ENCODE measurements at regions not wholly inside any gene's neighbourhood (a gene's known extent, or its start where the extent isn't known, plus 50 kb on each side); places are given as distances from the start of the nearest gene placed in this dataset.

GRCh38 chr7:130958846-130959245, 224.8 kb upstream of the KLF14 start:
- in situ Hi-C loops (cut with MboI; ENCODE audit: low sequenced_read_pairs): no loop called here

DNA sequence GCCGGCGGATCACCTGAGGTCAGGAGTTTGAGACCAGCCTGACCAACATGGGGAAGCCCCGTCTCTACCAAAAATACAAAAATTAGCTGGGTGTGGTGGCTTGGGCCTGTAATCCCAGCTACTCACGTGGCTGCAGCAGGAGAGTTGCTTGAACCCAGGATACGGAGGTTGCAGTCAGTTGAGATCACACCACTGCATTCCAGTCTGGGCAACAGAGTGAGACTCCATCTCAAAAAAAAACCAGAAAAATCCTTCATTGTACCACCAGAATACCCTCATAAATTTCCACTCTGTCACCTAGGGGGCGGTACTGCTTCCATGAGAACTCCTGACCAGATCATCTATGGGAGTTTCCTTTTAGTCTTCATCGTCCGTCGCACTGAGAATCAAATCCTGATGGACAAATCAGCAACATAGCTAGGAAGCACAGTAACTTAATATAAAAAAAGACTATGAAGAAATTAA, 225.8 kb upstream of the KLF14 start:
- in situ Hi-C loops (cut with MboI; ENCODE audit: low sequenced_read_pairs): no loop called here

DNA sequence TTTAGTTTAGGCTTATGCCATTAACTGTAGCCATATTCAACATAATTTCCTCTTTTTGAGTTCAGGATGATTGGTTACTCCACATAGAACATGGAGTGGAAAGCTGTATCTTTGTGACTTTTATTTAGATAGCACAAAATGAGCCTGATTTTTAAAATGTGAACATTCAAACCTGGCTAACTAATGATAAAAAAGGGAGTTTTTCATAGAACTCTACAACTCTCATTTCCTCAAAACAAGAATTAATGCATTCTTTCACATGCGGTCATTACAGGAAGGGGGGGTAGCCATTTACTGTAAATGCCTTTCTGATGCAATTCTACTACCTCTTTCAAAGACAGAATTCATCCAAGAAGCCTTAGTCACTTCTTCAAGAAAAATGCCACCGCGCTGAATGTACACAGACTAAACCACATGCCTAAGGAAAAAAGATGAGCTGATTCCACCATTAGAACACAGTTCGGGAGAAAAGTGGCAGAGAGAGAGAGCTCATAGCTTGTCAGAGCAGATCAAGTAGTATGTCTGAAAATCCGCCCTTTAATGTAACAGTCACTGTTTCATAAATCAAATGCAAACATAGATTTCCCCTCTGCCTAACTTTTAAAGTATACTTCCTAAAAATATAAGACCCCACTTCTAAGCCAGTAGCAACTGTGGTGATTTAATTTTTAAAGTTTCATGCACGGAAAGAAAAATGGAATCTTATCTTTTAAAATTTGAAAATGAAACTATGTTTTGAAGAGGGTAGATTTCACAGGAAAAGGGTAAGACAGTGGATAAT, 226.4 kb upstream of the KLF14 start:
- in situ Hi-C loops (cut with MboI; ENCODE audit: low sequenced_read_pairs): no loop called here

DNA sequence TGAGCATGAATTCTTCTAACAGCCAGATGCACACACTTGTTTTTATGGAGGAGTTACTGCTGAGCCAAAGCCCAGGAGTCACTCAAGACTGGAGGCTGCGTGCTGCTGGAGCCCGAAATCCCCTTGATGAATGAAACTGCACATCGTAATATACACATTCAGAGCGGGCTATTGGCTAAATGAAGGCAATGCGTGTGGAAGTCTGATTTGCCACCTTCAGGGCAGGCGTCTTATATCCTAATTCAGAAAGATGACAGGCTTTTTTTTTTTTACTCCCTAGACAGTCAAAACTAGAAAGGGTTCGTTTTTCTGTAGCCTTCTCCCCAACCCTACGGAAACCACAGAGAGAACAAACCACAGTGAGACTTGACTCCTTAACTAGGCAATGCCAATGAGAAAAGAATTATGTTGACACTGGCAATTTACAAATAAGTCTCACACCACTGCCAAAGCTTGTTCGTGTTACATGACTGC, 227.2 kb upstream of the KLF14 start:
- in situ Hi-C loops (cut with MboI; ENCODE audit: low sequenced_read_pairs): no loop called here

GRCh38 chr7:130962109-130962508, 228.1 kb upstream of the KLF14 start:
- in situ Hi-C loops (cut with MboI; ENCODE audit: low sequenced_read_pairs): no loop called here

DNA sequence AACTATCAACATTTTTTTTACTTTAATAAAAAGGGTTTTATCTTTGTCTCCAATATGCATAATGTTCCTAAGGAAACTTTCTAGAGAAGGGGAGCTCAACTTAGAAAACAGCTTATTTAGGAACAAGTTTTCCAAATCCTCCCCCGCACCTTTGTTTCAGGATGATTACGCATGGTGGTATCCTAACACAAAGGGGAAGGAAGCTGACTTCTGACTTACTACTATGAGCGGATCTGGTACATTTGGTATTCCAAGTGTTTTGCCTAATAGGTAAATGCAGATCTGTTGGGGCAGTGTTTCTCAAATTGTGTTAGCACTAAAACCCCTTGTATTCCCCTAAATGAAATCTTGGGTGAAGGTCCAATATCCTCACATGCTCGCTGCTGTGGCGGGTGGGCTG, 229.3 kb upstream of the KLF14 start:
- in situ Hi-C loops (cut with MboI; ENCODE audit: low sequenced_read_pairs): no loop called here

- in situ Hi-C loops (cut with MboI; ENCODE audit: low sequenced_read_pairs): no loop called here
Observed at GRCh38 chr7:130965515-130965914, 231.5 kb upstream of the KLF14 start.

DNA sequence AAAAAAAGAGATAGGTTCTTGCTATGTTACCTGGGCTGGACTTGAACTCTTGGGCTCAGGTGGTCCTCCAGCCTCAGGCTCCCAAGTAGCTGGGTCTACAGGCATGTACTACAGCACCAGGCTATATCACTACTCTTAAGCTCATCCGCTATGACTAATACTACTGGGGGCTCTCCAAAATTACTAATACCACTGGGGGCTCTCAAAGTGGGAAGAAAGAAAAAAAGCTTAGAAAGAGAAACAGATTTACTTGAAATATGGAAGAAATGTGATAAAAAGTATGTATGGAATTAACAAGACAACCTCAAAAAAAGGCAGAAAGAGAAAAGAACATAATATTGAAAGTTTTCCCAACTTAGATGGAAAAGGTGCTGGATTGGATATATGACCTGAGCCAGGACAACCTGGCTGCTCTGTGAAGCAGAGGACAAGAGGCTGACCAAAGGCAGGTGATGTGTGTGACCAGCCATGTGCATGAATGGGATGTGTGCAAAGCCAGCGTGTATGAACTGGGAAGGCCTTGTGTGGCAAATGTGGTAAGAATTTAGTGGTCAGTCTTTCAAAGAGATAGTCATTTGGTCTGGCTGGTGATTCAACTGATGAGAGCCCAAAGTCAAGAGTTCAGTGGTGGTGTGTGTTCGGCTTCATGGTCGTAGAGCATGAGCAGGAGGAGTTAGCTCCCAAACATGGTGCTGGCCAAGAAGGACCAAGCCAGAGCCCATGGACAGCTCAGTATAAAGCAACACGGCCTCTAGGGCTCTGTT, 232.4 kb upstream of the KLF14 start:
- in situ Hi-C loops (cut with MboI; ENCODE audit: low sequenced_read_pairs): no loop called here

GRCh38 chr7:130970196-130970595, 236.2 kb upstream of the KLF14 start:
- in situ Hi-C loops (cut with MboI; ENCODE audit: low sequenced_read_pairs): no loop called here

- in situ Hi-C loops (cut with MboI; ENCODE audit: low sequenced_read_pairs): no loop called here
Observed at GRCh38 chr7:130970696-130971095, 236.7 kb upstream of the KLF14 start.

GRCh38 chr7:130971297-130971696, 237.3 kb upstream of the KLF14 start:
- in situ Hi-C loops (cut with MboI; ENCODE audit: low sequenced_read_pairs): no loop called here

- in situ Hi-C loops (cut with MboI; ENCODE audit: low sequenced_read_pairs): no loop called here
Observed at GRCh38 chr7:130972201-130972600, 238.2 kb upstream of the KLF14 start.

DNA sequence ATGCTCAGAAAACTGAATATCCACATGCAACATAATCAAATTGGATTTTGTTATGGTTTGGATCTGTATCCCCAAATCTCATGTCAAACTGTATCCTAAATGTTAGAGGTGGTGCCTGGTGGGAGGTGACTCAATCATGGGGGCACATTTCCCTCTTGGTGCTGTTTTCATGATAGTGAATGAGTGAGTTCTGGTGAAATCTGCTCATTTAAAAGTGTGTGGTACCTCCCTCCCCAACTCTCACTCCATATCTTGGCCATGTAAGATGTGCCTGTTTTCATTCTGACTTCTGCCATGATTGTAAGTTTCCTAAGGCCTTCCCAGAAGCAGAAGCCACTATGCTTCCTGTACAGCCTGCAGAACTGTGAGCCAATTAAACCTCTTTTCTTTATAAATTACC, 239.6 kb upstream of the KLF14 start:
- in situ Hi-C loops (cut with MboI; ENCODE audit: low sequenced_read_pairs): no loop called here

- in situ Hi-C loops (cut with MboI; ENCODE audit: low sequenced_read_pairs): no loop called here
Observed at GRCh38 chr7:130974169-130974568, 240.2 kb upstream of the KLF14 start.

DNA sequence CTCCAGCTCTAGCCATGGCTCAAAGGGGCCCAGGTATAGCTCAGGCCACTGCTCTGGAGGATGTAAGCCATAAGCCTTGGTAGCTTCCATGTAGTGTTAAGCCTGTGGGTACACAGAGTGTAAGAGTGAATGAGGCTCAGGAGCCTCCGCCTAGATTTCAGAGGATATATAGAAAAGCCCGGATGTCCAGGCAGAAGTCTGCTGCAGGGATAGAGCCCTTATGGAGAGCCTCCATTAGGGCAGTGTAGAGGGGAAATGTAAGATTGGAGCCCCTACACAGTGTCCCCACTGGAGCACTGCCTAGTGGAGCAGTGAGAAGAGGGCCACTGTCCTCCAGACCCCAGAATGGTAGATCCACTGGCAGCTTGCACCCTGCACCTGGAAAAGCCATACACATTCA, 240.8 kb upstream of the KLF14 start:
- in situ Hi-C loops (cut with MboI; ENCODE audit: low sequenced_read_pairs): no loop called here

GRCh38 chr7:130975731-130976130, 241.7 kb upstream of the KLF14 start:
- in situ Hi-C loops (cut with MboI; ENCODE audit: low sequenced_read_pairs): no loop called here

DNA sequence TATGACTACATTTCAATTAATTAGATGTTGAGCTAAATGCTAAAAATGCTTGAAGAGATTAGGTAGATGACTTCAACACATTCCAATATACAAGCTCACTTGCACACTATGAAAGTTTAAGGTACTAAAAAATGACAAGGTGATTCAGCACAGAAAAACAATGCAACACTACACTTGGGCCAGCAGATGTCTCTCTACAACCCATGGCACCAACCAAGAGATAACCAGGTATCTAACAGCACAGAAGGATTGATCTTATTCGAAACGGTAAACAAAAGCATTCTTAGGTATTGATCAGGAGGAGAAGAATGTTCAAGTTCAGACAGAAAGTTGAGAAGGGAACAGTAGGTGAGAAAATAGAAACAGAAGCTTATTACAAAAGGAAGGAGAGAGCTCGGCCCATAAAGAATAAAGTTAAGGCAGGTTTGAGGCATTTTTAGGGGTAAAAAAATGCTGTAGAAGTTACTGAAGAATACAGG, 248.2 kb upstream of the KLF14 start:
- in situ Hi-C loops (cut with MboI; ENCODE audit: low sequenced_read_pairs): no loop called here

DNA sequence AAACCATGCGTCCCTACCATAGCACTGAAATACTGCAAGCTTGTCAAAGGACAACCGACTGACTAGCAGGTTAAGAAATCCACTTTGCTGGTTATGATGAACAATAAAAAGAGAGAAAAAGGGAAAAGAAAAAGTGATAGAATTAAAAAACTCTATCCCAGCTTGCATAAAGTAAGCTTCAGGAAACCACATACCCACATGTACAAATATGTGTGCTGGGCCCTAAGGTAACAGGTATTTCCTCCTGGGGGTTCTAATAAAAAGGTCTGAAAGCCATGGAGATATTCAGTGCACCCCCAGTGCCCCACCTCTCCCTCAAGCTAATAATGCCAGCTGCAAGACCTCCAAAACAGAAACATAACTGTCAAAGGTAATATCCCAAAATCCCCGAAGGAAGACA, 248.6 kb upstream of the KLF14 start:
- in situ Hi-C loops (cut with MboI; ENCODE audit: low sequenced_read_pairs): no loop called here

- in situ Hi-C loops (cut with MboI; ENCODE audit: low sequenced_read_pairs): no loop called here
Observed at GRCh38 chr7:130985361-130985760, 251.4 kb upstream of the KLF14 start.

DNA sequence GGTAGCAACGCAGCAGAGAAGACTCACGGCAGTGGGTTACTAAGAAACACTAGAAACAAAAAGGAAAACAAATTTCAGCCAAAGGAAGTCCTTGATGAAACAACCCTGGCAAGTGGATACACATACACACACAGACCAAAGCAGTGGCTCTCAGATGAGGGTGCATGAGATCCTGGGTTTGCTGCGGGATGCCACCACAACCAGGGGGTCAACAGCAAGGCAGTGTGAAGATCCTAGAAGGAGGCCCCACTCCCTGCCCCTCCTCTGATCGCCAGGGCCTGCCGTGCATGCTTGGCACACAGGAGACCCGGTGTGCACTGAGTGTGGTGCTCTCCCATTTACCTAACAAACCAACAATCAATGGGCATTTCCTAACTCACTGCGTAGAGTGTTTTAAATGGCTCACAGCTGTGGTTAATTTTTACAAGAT, 252.3 kb upstream of the KLF14 start:
- in situ Hi-C loops (cut with MboI; ENCODE audit: low sequenced_read_pairs): no loop called here

- in situ Hi-C loops (cut with MboI; ENCODE audit: low sequenced_read_pairs): no loop called here
Observed at GRCh38 chr7:130987092-130987491, 253.1 kb upstream of the KLF14 start.

- in situ Hi-C loops (cut with MboI; ENCODE audit: low sequenced_read_pairs): no loop called here
Observed at GRCh38 chr7:130988443-130988842, 254.4 kb upstream of the KLF14 start.
